HEK293 (cell line): ENCODE measurements at regions not wholly inside any gene's neighbourhood (a gene's known extent, or its start where the extent isn't known, plus 50 kb on each side); places are given as distances from the start of the nearest gene placed in this dataset.

ENCODE experiments used
- CTCF ChIA-PET: fragments of 350-600 bp; formaldehyde crosslinking; extraction: SDS; loops from one replicate; lab custom pipeline; 2021; ENCODE audit warnings: antibody characterized with exemption; lab: Yijun Ruan, JAX
- POLR2A ChIA-PET: fragments of 300-600 bp; formaldehyde crosslinking; extraction: SDS; loops from one replicate; lab custom pipeline; 2020; ENCODE audit warnings: antibody characterized with exemption, inconsistent platforms; lab: Yijun Ruan, JAX
- H3K27ac ChIP-seq: fragments of 200-500 bp; sonication (Bioruptor generic); 2 replicates; pipeline ENCODE4 v1.5.1; 2014; ENCODE audit warnings: low read depth, low read length, control low read depth, inconsistent platforms; ENCODE audit errors: extremely low read depth
- H3K36me3 ChIP-seq, 2 experiments: fragments of 200-500 bp in 1 of 2; sonication (Bioruptor generic) in 1 of 2; 1 replicate in 1 of 2; 2 replicates in 1 of 2; pipeline ENCODE4 v1.5.1; 2014 to 2017; ENCODE audit warnings: inconsistent platforms in 2 of 2, low read length in 2 of 2; ENCODE audit not compliant: control insufficient read depth in 2 of 2, insufficient read depth in 1 of 2
- H3K4me1 ChIP-seq: fragments of 200-500 bp; sonication (Bioruptor generic); 2 replicates; pipeline ENCODE4 v1.5.1; 2014; ENCODE audit warnings: mild to moderate bottlenecking, low read length, inconsistent platforms; ENCODE audit not compliant: control insufficient read depth, insufficient read depth
- H3K4me3 ChIP-seq: 2 replicates; pipeline ENCODE4 v1.5.1; 2011; ENCODE audit warnings: low read depth, mild to moderate bottlenecking, control low read depth, low read length, moderate library complexity
- H3K9me3 ChIP-seq: fragments of 200-500 bp; sonication (Bioruptor generic); 2 replicates; pipeline ENCODE4 v1.5.1; 2014; ENCODE audit warnings: low read depth, low read length, inconsistent platforms; ENCODE audit not compliant: control insufficient read depth, insufficient read depth
- ATF2 ChIP-seq: fragments of 450-650 bp; formaldehyde crosslinking; IDR thresholded peaks from 2 replicates; pipeline ENCODE4 v1.5.1; 2016; ENCODE audit warnings: missing biosample characterization, missing genetic modification characterization, low read depth
- GLIS1 ChIP-seq: fragments of 450-650 bp; formaldehyde crosslinking; IDR thresholded peaks from 2 replicates; pipeline ENCODE4 v1.5.1; 2016; ENCODE audit warnings: missing biosample characterization, missing genetic modification characterization
- IKZF3 ChIP-seq: fragments of 450-650 bp; IDR thresholded peaks from 2 replicates; pipeline ENCODE4 v1.5.0; 2018; ENCODE audit warnings: missing biosample characterization, mild to moderate bottlenecking, missing genetic modification characterization, moderate library complexity
- KLF10 ChIP-seq: fragments of 450-650 bp; IDR thresholded peaks from 2 replicates; pipeline ENCODE4 v1.5.1; 2018; ENCODE audit warnings: missing biosample characterization, mild to moderate bottlenecking, missing genetic modification characterization
- KLF8 ChIP-seq: fragments of 450-650 bp; formaldehyde crosslinking; IDR thresholded peaks from 2 replicates; pipeline ENCODE4 v1.5.1; 2016; ENCODE audit warnings: missing biosample characterization, missing genetic modification characterization
- SCRT1 ChIP-seq: fragments of 450-650 bp; formaldehyde crosslinking; IDR thresholded peaks from 2 replicates; pipeline ENCODE4 v1.5.1; 2016; ENCODE audit warnings: missing biosample characterization, missing genetic modification characterization, borderline replicate concordance
- SP7 ChIP-seq: fragments of 450-650 bp; formaldehyde crosslinking; IDR thresholded peaks from 2 replicates; pipeline ENCODE4 v1.5.1; 2016; ENCODE audit warnings: missing biosample characterization, missing genetic modification characterization
- WT1 ChIP-seq: fragments of 450-650 bp; formaldehyde crosslinking; IDR thresholded peaks from 2 replicates; pipeline ENCODE4 v1.5.1; 2016; ENCODE audit warnings: missing biosample characterization, missing genetic modification characterization
- YY2 ChIP-seq: fragments of 450-650 bp; formaldehyde crosslinking; IDR thresholded peaks from 2 replicates; pipeline ENCODE4 v1.5.1; 2016; ENCODE audit warnings: missing biosample characterization, missing genetic modification characterization
- ZBTB21 ChIP-seq: fragments of 450-650 bp; formaldehyde crosslinking; IDR thresholded peaks from 2 replicates; pipeline ENCODE4 v1.5.1; 2017; ENCODE audit warnings: missing biosample characterization, missing genetic modification characterization
- ZEB2 ChIP-seq: fragments of 450-650 bp; formaldehyde crosslinking; IDR thresholded peaks from 2 replicates; pipeline ENCODE4 v1.5.1; 2016; ENCODE audit warnings: missing biosample characterization, missing genetic modification characterization
- ZNF146 ChIP-seq: fragments of 450-650 bp; formaldehyde crosslinking; IDR thresholded peaks from 2 replicates; pipeline ENCODE4 v1.5.1; 2016; ENCODE audit warnings: missing biosample characterization, missing genetic modification characterization
- ZNF350 ChIP-seq: fragments of 450-650 bp; formaldehyde crosslinking; IDR thresholded peaks from 2 replicates; pipeline ENCODE4 v1.5.0; 2017; ENCODE audit warnings: missing biosample characterization, mild to moderate bottlenecking, missing genetic modification characterization
- ZNF394 ChIP-seq: fragments of 450-650 bp; formaldehyde crosslinking; IDR thresholded peaks from 2 replicates; pipeline ENCODE4 v1.5.1; 2016; ENCODE audit warnings: missing biosample characterization, missing genetic modification characterization, mild to moderate bottlenecking, moderate library complexity, borderline replicate concordance
- ZNF514 ChIP-seq: fragments of 450-650 bp; formaldehyde crosslinking; IDR thresholded peaks from 2 replicates; pipeline ENCODE4 v1.5.1; 2016; ENCODE audit warnings: missing biosample characterization, missing genetic modification characterization
- ZNF629 ChIP-seq: fragments of 450-650 bp; formaldehyde crosslinking; IDR thresholded peaks from 2 replicates; pipeline ENCODE4 v1.5.1; 2017; ENCODE audit warnings: missing biosample characterization, missing genetic modification characterization
- ZNF639 ChIP-seq: fragments of 450-650 bp; formaldehyde crosslinking; IDR thresholded peaks from 2 replicates; pipeline ENCODE4 v1.5.1; 2016; ENCODE audit warnings: missing biosample characterization, missing genetic modification characterization
- ZNF704 ChIP-seq: fragments of 450-650 bp; formaldehyde crosslinking; IDR thresholded peaks from 2 replicates; pipeline ENCODE4 v1.5.1; 2016; ENCODE audit warnings: missing biosample characterization, missing genetic modification characterization
- ZNF791 ChIP-seq: fragments of 450-650 bp; formaldehyde crosslinking; IDR thresholded peaks from 2 replicates; pipeline ENCODE4 v1.5.1; 2016; ENCODE audit warnings: missing biosample characterization, missing genetic modification characterization
- ZSCAN23 ChIP-seq: fragments of 450-650 bp; formaldehyde crosslinking; IDR thresholded peaks from 2 replicates; pipeline ENCODE4 v1.5.1; 2016; ENCODE audit warnings: missing biosample characterization, missing genetic modification characterization
- ZSCAN30 ChIP-seq: fragments of 450-650 bp; IDR thresholded peaks from 2 replicates; pipeline ENCODE4 v1.5.1; 2018; ENCODE audit warnings: missing biosample characterization, mild to moderate bottlenecking, missing genetic modification characterization, moderate library complexity
- TF ChIP-seq, protein P1 (sequence below): fragments of 450-650 bp; formaldehyde crosslinking; IDR thresholded peaks from 2 replicates; pipeline ENCODE4 v1.5.1; 2016; ENCODE audit warnings: missing biosample characterization, missing genetic modification characterization

GRCh38 chr7:26563406-26563805 lies 271.7 kb downstream of the SNX10 start:
- ChIA-PET CTCF (interaction anchor here (0.6 to 1.7 kb wide), 5 partner anchors 9 to 16 kb away, joined by 3 to 5 read pairs (median 3); no protein-coding TSS in a partner anchor), POLR2A (no interaction called here)
- Histone ChIP-seq H3K27ac (no peak overlapping the region), H3K4me3 (no peak overlapping the region), H3K36me3 (no peaks in the 10 kb centered on the region), H3K9me3 (no peaks in the 10 kb centered on the region), H3K4me1 (peaks cover 13% of the 10 kb centered on the region)
- TF ChIP-seq IKZF3 (tag by site-specific recombination) (no peak), ZSCAN23 (tag by site-specific recombination) (no peak), ZNF629 (tag by site-specific recombination) (no peak)

- CTCF ChIA-PET, result interaction anchor here (1.5 kb wide), 1 partner anchor 11 kb away, joined by 3 read pairs; no protein-coding TSS in a partner anchor
- Histone ChIP-seq H3K27ac (no peak overlapping the region), H3K36me3 (no peaks in the 10 kb centered on the region), H3K4me1 (no peaks in the 10 kb centered on the region), H3K9me3 (no peaks in the 10 kb centered on the region; the same call in 1 of the 2 replicates), H3K4me3 (no peak overlapping the region)
- TF ChIP-seq SCRT1 (tag by site-specific recombination), result no peak
- TF ChIP-seq ZNF350 (tag by site-specific recombination), result no peak
- TF ChIP-seq ZNF704, result no peak
- no peak for TF ChIP-seq ZBTB21
- TF ChIP-seq ZNF791 (tag by site-specific recombination), result no peak
- TF ChIP-seq ZNF146 (tag by site-specific recombination), result no peak
- TF ChIP-seq ATF2, result no peak
- POLR2A ChIA-PET, result no interaction called here
Measured at GRCh38 chr7:26567266-26567665, 275.6 kb downstream of the SNX10 start.

- POLR2A ChIA-PET, result interaction anchor here (0.6 kb wide), 1 partner anchor 9 kb away, joined by 7 read pairs; no protein-coding TSS in a partner anchor
- no peak overlapping the region for H3K4me3 ChIP-seq
- H3K9me3 ChIP-seq, result no peaks in the 10 kb centered on the region; the same call in 1 of the 2 replicates
- H3K27ac ChIP-seq, result no peak overlapping the region
- TF ChIP-seq WT1 (tag by site-specific recombination), result 0 out of 2 replicates have a peak, but pooled peaks have one; percentile 32
- no peak for TF ChIP-seq ZNF394 (tag by site-specific recombination)
- no peak for TF ChIP-seq ZNF514
- peak; percentile 76 for TF ChIP-seq KLF10 (tag by site-specific recombination)
- no peak for TF ChIP-seq ZSCAN30 (tag by site-specific recombination)
- peak; percentile 45; the same call in 1 of the 2 replicates for TF ChIP-seq ZNF639 (tag by site-specific recombination)
- TF ChIP-seq ZBTB21, result peak; percentile 44; the same call in 1 of the 2 replicates
- peak; percentile 66; the same call in 1 of the 2 replicates for TF ChIP-seq YY2 (tag by site-specific recombination)
- TF ChIP-seq, protein P1, sequence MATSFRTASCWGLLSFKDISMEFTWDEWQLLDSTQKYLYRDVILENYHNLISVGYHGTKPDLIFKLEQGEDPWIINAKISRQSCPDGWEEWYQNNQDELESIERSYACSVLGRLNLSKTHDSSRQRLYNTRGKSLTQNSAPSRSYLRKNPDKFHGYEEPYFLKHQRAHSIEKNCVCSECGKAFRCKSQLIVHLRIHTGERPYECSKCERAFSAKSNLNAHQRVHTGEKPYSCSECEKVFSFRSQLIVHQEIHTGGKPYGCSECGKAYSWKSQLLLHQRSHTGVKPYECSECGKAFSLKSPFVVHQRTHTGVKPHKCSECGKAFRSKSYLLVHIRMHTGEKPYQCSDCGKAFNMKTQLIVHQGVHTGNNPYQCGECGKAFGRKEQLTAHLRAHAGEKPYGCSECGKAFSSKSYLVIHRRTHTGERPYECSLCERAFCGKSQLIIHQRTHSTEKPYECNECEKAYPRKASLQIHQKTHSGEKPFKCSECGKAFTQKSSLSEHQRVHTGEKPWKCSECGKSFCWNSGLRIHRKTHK (tag by site-specific recombination), result no peak
- 0 out of 2 replicates have a peak, but pooled peaks have one; percentile 19 for TF ChIP-seq GLIS1
- peak; percentile 62; the same call in 1 of the 2 replicates for TF ChIP-seq ZNF629 (tag by site-specific recombination)
- TF ChIP-seq KLF8 (tag by site-specific recombination), result 0 out of 2 replicates have a peak, but pooled peaks have one; percentile 29
- peak; percentile 47; the same call in 1 of the 2 replicates for TF ChIP-seq ZEB2 (tag by site-specific recombination)
- TF ChIP-seq SP7 (tag by site-specific recombination), result peak; percentile 37; the same call in 1 of the 2 replicates
- H3K4me1 ChIP-seq, result 0 out of 2 replicates have a peak, but pooled peaks cover 5% of the 10 kb centered on the region
- H3K36me3 ChIP-seq, result no peaks in the 10 kb centered on the region
- CTCF ChIA-PET, result interaction anchor here (1.2 kb wide), 1 partner anchor 12 kb away, joined by 3 read pairs; no protein-coding TSS in a partner anchor
Measured at GRCh38 chr7:26574476-26574875, 282.8 kb downstream of the SNX10 start.
